Stomach (tissue), 8 donors: ENCODE measurements at regions not wholly inside any gene's neighbourhood (a gene's known extent, or its start where the extent isn't known, plus 50 kb on each side); places are given as distances from the start of the nearest gene placed in this dataset.

Source experiments
- DNase-seq, 2 donors: peaks; one replicate each; pipeline versions ENCODE4 v3.0.0 to v3.0.0-alpha.2; 2013 to 2019
- H3K27ac ChIP-seq, 5 donors: fragments of 200-600 bp in 4 of 5; sonication (generic) in 4 of 5; one replicate each; pipeline ENCODE4 v1.5.1; 2013 to 2019; ENCODE audit warnings: mild to moderate bottlenecking in 1 of 5, moderate library complexity in 1 of 5
- H3K27me3 ChIP-seq, 3 donors: fragments of 200-600 bp; sonication (generic); one replicate each; pipeline ENCODE4 v1.5.1; 2017 to 2019; ENCODE audit warnings: mixed run types in 1 of 3
- H3K36me3 ChIP-seq, 4 donors: fragments of 200-600 bp; sonication (generic); 1 replicate in 3 of 4; 2 replicates in 1 of 4; pipeline ENCODE4 v1.5.1; 2016 to 2019
- H3K4me1 ChIP-seq, 4 donors: fragments of 200-600 bp; sonication (generic); one replicate each; pipeline ENCODE4 v1.5.1; 2016 to 2019
- H3K4me3 ChIP-seq, 4 donors: fragments of 200-600 bp; sonication (generic) in 3 of 4; one replicate each; pipeline ENCODE4 v1.5.1; 2016 to 2019; ENCODE audit warnings: mild to moderate bottlenecking in 1 of 4
- H3K9me3 ChIP-seq, 4 donors: fragments of 200-600 bp; sonication (generic); one replicate each; pipeline ENCODE4 v1.5.1; 2016 to 2019
- EP300 ChIP-seq: sonication (generic); formaldehyde crosslinking; IDR thresholded peaks from one replicate; pipeline ENCODE4 v1.6.1; 2017; ENCODE audit warnings: antibody characterized with exemption
- POLR2A ChIP-seq, 4 donors: fragments of 450-650 bp; IDR thresholded peaks; one replicate each; pipeline ENCODE4 v1.6.1; 2016; ENCODE audit warnings: antibody characterized with exemption in 4 of 4, control low read depth in 2 of 4, mild to moderate bottlenecking in 1 of 4, moderate library complexity in 1 of 4
- POLR2AphosphoS5 ChIP-seq, 3 donors: sonication (generic); formaldehyde crosslinking; IDR thresholded peaks; one replicate each; pipeline ENCODE4 v1.6.1; 2016; ENCODE audit warnings: antibody characterized with exemption in 3 of 3
- whole genome bisulfite sequencing, 5 donors: extraction: QIAGEN DNeasy Blood & Tissue Kit in 3 of 5; methylation state at CpG; one replicate each; pipeline versions ENCODE4 v1.1.5 to v1.1.7; 2013 to 2018; 5-methylcytosine and 5-hydroxymethylcytosine counted together
- intact Hi-C: fragments of 100-400 bp; cut with DNase I; formaldehyde crosslinking; loops from one replicate; pipeline ENCODE4 v1.15.1; 2023; ENCODE audit warnings: low total_unique reads
- TF ChIP-seq, protein P1 (sequence below), 7 experiments: fragments of 450-650 bp in 4 of 7; fragments of 200-600 bp in 3 of 7; sonication (generic) in 3 of 7; IDR thresholded peaks; one replicate each; pipeline ENCODE4 v1.5.1; 2016 to 2019; ENCODE audit warnings: antibody characterized with exemption in 7 of 7, control low read depth in 2 of 7, mild to moderate bottlenecking in 1 of 7
- donor health status: healthy with polysubstance abuse.
- donor health status: Bipolar disorder and iron deficiency.
- donor health status: healthy.

DNA sequence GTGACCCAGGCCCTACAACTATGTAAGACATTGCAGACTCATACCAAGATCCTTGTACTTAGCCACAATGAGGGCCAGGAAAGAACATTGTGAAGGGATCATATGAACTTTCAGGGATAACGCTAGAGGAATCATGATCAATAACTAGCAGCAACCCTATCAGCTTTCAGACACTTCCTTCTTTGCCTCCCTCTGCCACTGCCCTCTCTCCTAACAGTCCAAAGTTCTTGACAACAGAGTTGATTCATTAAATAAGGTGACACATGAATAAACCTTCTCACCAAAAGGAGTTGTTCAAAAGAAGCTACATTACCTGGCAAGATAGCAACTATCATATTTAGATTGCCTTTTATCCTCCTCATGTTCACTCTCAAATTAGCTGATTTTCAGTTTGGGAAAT is 272.2 kb upstream of the DACH1 start:
- no peaks in the 10 kb centered on the region for H3K36me3 ChIP-seq
- H3K4me1 ChIP-seq = no peaks in the 10 kb centered on the region
- intact Hi-C loops = no loop called here
- H3K27ac ChIP-seq = no peak overlapping the region
- TF ChIP-seq POLR2A (IDR thresholded peaks at IDR 0.05) (no peak), POLR2AphosphoS5 (IDR thresholded peaks at IDR 0.05) (no peak), EP300 (no peak)
- TF ChIP-seq, protein P1, sequence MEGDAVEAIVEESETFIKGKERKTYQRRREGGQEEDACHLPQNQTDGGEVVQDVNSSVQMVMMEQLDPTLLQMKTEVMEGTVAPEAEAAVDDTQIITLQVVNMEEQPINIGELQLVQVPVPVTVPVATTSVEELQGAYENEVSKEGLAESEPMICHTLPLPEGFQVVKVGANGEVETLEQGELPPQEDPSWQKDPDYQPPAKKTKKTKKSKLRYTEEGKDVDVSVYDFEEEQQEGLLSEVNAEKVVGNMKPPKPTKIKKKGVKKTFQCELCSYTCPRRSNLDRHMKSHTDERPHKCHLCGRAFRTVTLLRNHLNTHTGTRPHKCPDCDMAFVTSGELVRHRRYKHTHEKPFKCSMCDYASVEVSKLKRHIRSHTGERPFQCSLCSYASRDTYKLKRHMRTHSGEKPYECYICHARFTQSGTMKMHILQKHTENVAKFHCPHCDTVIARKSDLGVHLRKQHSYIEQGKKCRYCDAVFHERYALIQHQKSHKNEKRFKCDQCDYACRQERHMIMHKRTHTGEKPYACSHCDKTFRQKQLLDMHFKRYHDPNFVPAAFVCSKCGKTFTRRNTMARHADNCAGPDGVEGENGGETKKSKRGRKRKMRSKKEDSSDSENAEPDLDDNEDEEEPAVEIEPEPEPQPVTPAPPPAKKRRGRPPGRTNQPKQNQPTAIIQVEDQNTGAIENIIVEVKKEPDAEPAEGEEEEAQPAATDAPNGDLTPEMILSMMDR (IDR thresholded peaks at IDR 0.05) = no peak
- no peaks in the 10 kb centered on the region for H3K27me3 ChIP-seq
- no peak overlapping the region for H3K4me3 ChIP-seq
- no peak for DNase-seq
- H3K9me3 ChIP-seq = no peaks in the 10 kb centered on the region
- 0 to 50% (median 26%) methylated on average over 1 of the region's 1 CpG for WGBS, 5 donors

DNA sequence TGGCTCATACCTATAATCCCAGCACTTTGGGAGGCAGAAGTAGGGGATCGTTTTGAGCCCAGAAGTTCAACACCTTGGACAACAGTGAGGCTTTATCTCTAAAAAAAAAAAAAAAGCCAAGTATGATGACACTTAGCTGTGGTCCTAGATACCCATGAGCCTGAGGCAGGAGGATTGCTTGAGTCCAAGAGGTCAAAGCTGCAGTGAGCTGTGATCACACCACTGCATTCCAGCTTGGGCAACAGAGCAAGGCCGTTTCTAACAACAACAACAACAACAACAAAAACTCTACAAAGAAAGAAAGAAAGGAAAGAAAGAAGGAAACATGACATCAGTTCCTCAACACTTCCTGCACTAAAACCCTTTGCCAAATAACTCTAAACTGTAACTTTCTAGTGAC is 265.1 kb upstream of the DACH1 start:
- intact Hi-C loops = no loop called here
- H3K9me3 ChIP-seq = no peaks in the 10 kb centered on the region
- no peaks in the 10 kb centered on the region for H3K4me1 ChIP-seq
- TF ChIP-seq EP300 (no peak), POLR2A (IDR thresholded peaks at IDR 0.05) (no peak), POLR2AphosphoS5 (IDR thresholded peaks at IDR 0.05) (no peak)
- TF ChIP-seq, protein P1 (IDR thresholded peaks at IDR 0.05) = no peak
- H3K27ac ChIP-seq = no peak overlapping the region
- H3K27me3 ChIP-seq = no peaks in the 10 kb centered on the region
- no peak for DNase-seq
- WGBS, 5 donors = 41 to 73% (median 55%) methylated on average over 2 of the region's 2 CpGs
- H3K4me3 ChIP-seq = no peak overlapping the region
- H3K36me3 ChIP-seq = no peaks in the 10 kb centered on the region

DNA sequence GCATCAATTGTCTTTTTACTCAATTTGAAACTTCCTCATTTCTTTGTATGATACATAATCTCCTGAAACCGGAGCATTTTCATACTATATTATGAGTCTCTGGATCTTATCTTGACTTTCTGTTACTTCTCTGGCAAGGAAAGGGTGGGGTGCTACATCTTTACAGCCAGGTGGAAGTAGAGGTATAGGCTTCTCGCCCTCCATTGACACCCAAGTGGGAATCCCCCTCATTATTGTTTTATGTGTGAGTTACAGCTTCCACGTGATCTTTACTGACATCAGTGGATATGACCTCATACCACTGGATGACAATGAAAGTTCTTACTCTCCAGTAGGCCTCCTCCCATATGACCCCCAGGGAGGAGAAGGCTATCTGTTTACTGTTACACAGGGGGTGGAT is 262.1 kb upstream of the DACH1 start:
- Histone ChIP-seq H3K27ac (no peak overlapping the region), H3K4me3 (no peak overlapping the region), H3K4me1 (no peaks in the 10 kb centered on the region), H3K36me3 (no peaks in the 10 kb centered on the region), H3K9me3 (no peaks in the 10 kb centered on the region), H3K27me3 (no peaks in the 10 kb centered on the region)
- intact Hi-C loops = no loop called here
- TF ChIP-seq, protein P1 (IDR thresholded peaks at IDR 0.05) = no peak
- TF ChIP-seq EP300 = no peak
- no peak for TF ChIP-seq POLR2AphosphoS5 (IDR thresholded peaks at IDR 0.05)
- no peak for TF ChIP-seq POLR2A (IDR thresholded peaks at IDR 0.05)
- WGBS, 5 donors = 55 to 65% (median 61%) methylated on average over 3 of the region's 3 CpGs
- no peak for DNase-seq

DNA sequence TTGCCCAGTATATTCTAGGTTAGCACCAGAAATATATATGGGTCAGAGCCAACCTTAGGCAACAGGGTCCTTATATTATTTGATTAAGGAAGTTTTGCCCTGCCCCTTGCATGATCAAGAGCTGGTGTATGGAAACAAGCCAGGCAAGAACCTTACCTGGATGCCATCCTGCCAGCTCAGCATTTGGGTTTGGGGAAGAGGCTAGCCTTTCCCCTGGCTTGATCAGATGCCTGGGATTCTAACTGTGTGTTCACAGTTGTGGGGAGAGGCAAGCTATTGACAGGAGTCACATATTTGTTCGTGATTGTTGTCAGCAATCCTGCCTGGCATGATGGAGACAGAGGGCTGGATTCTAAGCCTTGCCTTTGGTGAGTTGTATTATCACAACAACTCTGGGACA is 260.0 kb upstream of the DACH1 start:
- Histone ChIP-seq H3K27ac (no peak overlapping the region), H3K9me3 (no peaks in the 10 kb centered on the region), H3K27me3 (no peaks in the 10 kb centered on the region), H3K4me3 (no peak overlapping the region), H3K4me1 (no peaks in the 10 kb centered on the region), H3K36me3 (no peaks in the 10 kb centered on the region)
- TF ChIP-seq, protein P1 (IDR thresholded peaks at IDR 0.05) = no peak
- no peak for TF ChIP-seq EP300
- no peak for TF ChIP-seq POLR2AphosphoS5 (IDR thresholded peaks at IDR 0.05)
- no peak for DNase-seq
- WGBS, 5 donors = 31 to 64% (median 50%) methylated on average over 1 of the region's 1 CpG
- intact Hi-C loops = no loop called here
